Sigmoid colon (tissue), 4 donors: ENCODE measurements at regions not wholly inside any gene's neighbourhood (a gene's known extent, or its start where the extent isn't known, plus 50 kb on each side); places are given as distances from the start of the nearest gene placed in this dataset.

Source experiments
- EP300 ChIP-seq, 4 donors: sonication (generic); formaldehyde crosslinking; IDR thresholded peaks; one replicate each; pipeline ENCODE4 v1.6.1; 2017; ENCODE audit warnings: antibody characterized with exemption in 4 of 4
- TF ChIP-seq, protein P1 (sequence below), 4 experiments: fragments of 450-650 bp in 3 of 4; fragments of 200-600 bp in 1 of 4; IDR thresholded peaks; one replicate each; pipeline ENCODE4 v1.5.1; 2016 to 2019; ENCODE audit warnings: antibody characterized with exemption in 4 of 4, mild to moderate bottlenecking in 3 of 4, moderate library complexity in 2 of 4

DNA sequence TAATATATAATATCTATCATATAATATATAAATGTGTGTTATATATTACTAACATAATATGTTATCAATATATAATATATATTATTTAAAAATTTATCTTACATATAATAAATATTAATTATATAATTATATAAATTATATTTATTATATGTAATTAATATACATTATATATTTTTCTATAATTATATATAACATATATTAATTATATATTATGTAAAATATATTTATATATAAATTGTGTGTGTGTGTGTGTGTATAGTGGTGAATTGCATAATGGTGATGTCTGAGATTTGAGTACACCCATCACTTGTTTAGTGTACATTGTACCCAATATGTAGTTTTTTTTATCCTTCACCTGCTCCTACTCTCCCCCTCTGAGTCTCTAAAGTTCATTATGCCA, 205.9 kb upstream of the KCNG1 start:
- TF ChIP-seq, protein P1, sequence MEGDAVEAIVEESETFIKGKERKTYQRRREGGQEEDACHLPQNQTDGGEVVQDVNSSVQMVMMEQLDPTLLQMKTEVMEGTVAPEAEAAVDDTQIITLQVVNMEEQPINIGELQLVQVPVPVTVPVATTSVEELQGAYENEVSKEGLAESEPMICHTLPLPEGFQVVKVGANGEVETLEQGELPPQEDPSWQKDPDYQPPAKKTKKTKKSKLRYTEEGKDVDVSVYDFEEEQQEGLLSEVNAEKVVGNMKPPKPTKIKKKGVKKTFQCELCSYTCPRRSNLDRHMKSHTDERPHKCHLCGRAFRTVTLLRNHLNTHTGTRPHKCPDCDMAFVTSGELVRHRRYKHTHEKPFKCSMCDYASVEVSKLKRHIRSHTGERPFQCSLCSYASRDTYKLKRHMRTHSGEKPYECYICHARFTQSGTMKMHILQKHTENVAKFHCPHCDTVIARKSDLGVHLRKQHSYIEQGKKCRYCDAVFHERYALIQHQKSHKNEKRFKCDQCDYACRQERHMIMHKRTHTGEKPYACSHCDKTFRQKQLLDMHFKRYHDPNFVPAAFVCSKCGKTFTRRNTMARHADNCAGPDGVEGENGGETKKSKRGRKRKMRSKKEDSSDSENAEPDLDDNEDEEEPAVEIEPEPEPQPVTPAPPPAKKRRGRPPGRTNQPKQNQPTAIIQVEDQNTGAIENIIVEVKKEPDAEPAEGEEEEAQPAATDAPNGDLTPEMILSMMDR (IDR thresholded peaks at IDR 0.05) = no peak
- TF ChIP-seq EP300 (IDR thresholded peaks at IDR 0.05) = no peak
